ENCODE measurements at regions not wholly inside any gene's neighbourhood (a gene's known extent, or its start where the extent isn't known, plus 50 kb on each side); places are given as distances from the start of the nearest gene placed in this dataset.
"Not testable (repeated sequence)": the region's sequence is repeated elsewhere in the genome, so short reads cannot be mapped to it uniquely, and the experiment has no call there.

DNA sequence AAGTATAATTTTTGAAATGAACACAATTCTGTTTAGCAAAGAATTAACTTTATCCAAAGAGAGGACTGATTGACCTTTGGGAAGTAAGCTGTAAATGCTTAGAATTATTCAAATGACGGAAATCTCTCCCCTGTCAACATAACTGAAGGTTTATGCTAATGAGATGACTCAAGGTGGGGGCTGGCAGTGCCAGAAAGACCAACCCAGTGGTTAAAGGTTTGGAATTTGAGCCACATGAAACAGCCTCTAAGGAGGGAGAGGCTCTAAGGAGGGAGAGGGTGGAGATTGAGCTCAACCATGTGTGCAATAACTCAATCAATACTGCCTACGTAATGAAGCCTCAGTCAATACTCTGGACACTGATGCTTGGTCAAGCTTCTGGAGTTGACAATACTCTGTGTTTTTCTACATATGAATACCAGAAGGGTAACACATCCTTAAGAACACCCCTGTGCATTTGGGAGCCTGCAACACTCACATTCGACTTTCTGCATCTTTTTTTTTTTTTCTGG is 123.4 kb upstream of the TENT5A start:
- Mint-ChIP-seq H3K4me1 (no peaks in the 10 kb centered on the region), H3K4me3 (no peak overlapping the region), H3K36me3 (no peaks in the 10 kb centered on the region), H3K27ac (no peak overlapping the region), H3K27me3 (no peaks in the 10 kb centered on the region), H3K9me3 (peaks cover 7 to 18% (median 14%) of the 10 kb centered on the region in 3 donors)

DNA sequence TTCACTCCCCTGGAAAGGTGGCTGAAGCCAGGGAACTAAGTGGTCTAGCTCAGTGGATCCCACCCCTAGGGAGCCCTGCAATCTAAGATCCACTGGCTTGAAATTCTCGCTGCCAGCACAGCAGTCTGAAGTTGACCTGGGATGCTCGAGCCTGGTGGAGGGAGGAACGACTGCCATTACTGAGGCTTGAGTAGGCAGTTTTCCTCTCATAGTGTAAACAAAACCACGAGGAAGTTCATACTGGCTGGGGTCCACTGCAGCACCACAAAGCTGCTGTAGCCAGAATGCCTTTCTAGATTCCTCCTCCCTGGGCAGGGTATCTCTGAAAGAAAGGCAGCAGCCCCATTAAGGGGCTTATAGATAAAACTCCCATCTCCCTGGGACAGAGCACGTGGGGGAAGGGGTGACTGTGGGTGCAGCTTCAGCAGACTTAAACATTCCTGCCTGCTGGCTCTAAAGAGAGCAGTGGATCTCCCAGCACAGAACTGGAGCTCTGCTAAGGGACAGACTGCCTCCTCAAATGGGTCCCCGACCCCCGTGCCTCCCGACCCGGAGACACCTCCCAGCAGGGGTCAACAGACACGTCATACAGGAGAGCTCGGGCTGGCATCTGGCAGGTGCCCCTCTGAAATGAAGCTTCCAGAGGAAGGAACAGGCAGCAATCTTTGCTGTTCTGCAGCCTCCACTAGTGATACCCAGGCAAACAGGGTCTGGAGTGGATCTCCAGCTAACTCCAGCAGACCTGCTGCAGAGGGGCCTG is 117.4 kb upstream of the TENT5A start:
- not testable (repeated sequence) for H3K4me1 Mint-ChIP-seq, H3K4me3 Mint-ChIP-seq, H3K27me3 Mint-ChIP-seq, H3K27ac Mint-ChIP-seq, H3K36me3 Mint-ChIP-seq
- H3K9me3 Mint-ChIP-seq = peaks cover 5 to 17% (median 15%) of the 10 kb centered on the region in 3 donors

DNA sequence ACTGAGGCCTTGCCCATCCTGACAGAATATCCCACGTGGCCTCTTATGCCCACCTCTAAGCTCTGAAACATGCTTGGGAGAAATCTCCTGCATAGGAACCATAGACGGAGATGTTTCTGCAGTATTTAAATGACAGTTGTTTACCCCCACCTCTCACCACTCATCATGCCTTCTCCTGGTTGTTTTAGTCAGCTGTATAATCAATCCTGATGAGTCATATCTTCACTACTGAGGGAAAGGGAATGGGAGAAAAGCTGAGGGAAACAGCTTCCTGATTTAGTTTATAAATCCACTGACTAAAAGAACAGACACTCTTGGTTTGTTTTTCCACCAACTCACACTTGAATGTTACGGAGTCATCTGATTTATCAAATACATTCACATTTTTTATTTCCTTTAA is 113.2 kb upstream of the TENT5A start:
- H3K27ac Mint-ChIP-seq = no peak overlapping the region

DNA sequence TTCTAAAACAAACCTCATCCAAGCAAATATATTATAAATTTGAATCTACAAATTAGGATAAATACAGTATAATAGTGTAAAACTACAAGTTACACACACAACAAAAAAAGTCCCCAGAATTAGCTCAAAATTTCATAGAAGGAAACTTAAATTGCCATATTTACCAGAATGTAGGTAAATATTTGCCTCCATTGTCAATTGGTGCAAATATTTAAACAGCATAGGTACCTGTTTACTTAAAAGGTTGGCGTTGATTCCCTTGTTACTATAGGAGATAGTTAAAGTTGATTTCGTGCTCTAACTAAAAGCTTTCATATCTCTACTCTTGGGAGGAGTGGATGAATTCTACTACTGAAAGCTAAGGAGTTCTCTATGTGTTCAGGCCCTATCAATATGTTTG is 111.6 kb upstream of the TENT5A start:
- H3K4me3 Mint-ChIP-seq = no peak overlapping the region
- H3K27me3 Mint-ChIP-seq = peaks cover 2% of the 10 kb centered on the region
- no peaks in the 10 kb centered on the region for H3K36me3 Mint-ChIP-seq
- H3K9me3 Mint-ChIP-seq = no peaks in the 10 kb centered on the region
- no peaks in the 10 kb centered on the region for H3K4me1 Mint-ChIP-seq
- no peak overlapping the region for H3K27ac Mint-ChIP-seq

More for the DNA sequence above, 113.2 kb upstream of the TENT5A start:
- Mint-ChIP-seq H3K4me3 (no peak overlapping the region), H3K4me1 (no peaks in the 10 kb centered on the region), H3K36me3 (no peaks in the 10 kb centered on the region), H3K27me3 (peaks cover 2% of the 10 kb centered on the region), H3K9me3 (peaks cover 0 to 2% (median 0%) of the 10 kb centered on the region in 3 donors)

DNA sequence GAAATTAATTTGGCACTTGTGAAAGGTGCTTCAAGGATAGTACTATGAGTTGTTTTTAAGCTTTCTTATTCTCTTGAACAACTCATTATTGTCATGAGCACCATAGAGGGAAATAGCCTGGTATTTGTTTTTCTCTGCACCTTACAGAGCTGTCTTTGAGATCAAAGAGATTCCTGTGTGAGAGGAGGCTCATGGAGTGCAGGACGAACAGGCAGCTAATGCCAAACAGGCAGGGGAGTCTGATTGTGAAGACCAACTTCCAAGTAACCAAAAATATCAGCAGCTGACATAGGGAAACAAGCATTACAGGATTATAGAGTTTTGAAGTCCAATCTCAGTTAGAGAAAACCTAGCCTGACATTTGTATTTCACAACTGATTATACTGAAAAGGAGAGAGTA is 110.6 kb upstream of the TENT5A start:
- H3K4me3 Mint-ChIP-seq = no peak overlapping the region

DNA sequence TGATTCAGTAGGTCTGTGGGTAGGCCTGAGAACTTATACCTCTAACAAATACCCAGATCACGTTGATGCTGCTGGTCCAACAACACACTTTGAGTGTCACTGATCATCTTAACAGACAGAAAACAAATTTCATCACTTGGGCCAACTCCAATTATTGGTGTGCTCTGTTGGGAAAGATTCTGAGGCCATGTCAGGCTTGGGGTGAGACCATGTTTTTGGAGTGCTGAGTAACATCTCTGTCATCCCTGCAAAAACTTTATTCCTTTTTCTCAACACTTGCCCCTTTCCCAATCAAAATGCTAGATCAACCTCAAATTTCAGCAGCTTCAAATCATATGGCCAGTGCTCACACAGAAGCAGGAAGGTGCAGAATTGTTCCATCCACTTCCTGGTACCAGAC is 108.8 kb upstream of the TENT5A start:
- Mint-ChIP-seq H3K9me3 (no peaks in the 10 kb centered on the region), H3K4me3 (no peak overlapping the region), H3K4me1 (no peaks in the 10 kb centered on the region), H3K36me3 (no peaks in the 10 kb centered on the region), H3K27me3 (no peaks in the 10 kb centered on the region), H3K27ac (no peak overlapping the region)

More for the DNA sequence above, 110.6 kb upstream of the TENT5A start:
- Mint-ChIP-seq H3K27ac (no peak overlapping the region), H3K36me3 (no peaks in the 10 kb centered on the region), H3K27me3 (no peaks in the 10 kb centered on the region), H3K9me3 (no peaks in the 10 kb centered on the region), H3K4me1 (no peaks in the 10 kb centered on the region)

DNA sequence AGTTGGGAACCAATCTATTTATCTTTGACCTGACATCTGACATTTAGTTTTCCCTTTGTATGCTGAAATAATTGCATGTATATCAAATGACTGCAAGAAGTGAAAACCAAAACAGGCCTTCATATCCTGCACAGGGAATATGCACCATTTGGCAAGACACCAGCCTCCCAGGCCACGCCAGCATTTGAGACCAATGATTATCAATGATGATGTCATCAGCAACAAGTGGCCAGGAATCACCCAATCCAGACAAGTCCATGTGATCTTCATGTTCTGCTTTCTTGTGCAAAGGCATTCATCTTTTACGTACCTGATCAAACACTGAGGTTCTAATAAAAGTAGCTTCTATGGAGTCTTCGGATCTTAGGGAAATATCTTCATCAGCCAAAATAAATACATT is 107.4 kb upstream of the TENT5A start:
- Mint-ChIP-seq H3K27me3 (no peaks in the 10 kb centered on the region), H3K4me1 (no peaks in the 10 kb centered on the region), H3K27ac (no peak overlapping the region), H3K9me3 (no peaks in the 10 kb centered on the region), H3K36me3 (no peaks in the 10 kb centered on the region), H3K4me3 (no peak overlapping the region)

DNA sequence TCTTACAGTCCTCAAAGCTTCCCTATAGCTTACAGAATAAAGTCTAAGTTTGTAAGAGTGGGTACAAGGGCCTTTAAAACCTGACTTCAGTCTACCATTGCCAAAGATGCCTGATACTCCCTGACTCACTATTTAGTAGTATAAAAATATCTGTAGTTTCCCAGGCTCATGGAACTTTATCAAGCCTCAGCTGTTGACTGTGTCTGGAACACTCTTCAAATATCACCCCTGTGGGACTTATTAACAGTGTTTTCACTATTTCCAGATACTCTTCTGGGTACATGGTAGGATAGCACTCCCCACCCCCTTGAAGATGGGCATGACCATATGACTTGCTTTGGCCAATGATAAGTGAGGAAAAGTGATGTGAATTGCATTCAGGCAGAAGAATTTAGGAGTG is 105.3 kb upstream of the TENT5A start:
- Mint-ChIP-seq H3K4me1 (no peaks in the 10 kb centered on the region), H3K4me3 (no peak overlapping the region), H3K27me3 (no peaks in the 10 kb centered on the region), H3K36me3 (no peaks in the 10 kb centered on the region), H3K27ac (no peak overlapping the region), H3K9me3 (no peaks in the 10 kb centered on the region)

DNA sequence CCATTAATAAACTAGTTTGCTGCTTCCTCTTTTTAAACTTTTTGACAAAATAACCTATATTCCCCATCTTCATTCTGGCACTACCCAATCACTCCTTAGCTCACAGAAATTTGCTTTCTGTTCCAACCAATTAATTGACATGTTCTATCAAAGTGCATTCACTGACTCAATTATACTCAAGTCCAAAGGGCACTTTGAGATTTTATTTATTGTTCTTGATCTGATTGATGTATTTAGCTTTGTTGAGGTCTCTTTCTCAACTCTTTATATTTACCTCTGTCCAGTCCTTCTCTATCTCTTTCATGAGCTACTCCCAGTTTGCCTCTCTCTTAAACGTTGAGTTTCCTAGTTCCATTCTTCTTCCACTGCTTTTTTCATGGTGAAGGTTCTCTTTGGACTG is 104.4 kb upstream of the TENT5A start:
- Mint-ChIP-seq H3K27me3 (no peaks in the 10 kb centered on the region), H3K36me3 (no peaks in the 10 kb centered on the region), H3K27ac (no peak overlapping the region), H3K9me3 (no peaks in the 10 kb centered on the region), H3K4me3 (no peak overlapping the region), H3K4me1 (no peaks in the 10 kb centered on the region)

DNA sequence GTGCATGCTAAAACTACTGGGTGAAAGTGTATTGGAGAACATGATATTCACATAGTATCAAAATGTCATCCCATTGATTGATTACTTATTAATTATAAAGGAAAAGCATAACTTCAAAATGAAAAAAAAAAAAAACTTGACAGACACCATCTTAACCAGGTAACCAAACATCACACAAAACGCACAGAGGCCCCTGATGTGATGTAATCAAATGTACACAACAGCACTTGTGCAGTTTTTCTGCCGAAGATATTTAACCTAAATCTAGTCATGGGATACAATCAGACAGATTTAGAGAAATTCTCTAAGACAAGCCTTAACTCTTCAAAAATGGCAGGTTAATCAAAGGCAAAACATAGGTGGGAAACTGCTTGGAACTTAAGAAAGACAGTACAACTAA is 102.0 kb upstream of the TENT5A start:
- Mint-ChIP-seq H3K27me3 (no peaks in the 10 kb centered on the region), H3K36me3 (no peaks in the 10 kb centered on the region), H3K27ac (no peak overlapping the region), H3K9me3 (no peaks in the 10 kb centered on the region), H3K4me1 (no peaks in the 10 kb centered on the region), H3K4me3 (no peak overlapping the region)

DNA sequence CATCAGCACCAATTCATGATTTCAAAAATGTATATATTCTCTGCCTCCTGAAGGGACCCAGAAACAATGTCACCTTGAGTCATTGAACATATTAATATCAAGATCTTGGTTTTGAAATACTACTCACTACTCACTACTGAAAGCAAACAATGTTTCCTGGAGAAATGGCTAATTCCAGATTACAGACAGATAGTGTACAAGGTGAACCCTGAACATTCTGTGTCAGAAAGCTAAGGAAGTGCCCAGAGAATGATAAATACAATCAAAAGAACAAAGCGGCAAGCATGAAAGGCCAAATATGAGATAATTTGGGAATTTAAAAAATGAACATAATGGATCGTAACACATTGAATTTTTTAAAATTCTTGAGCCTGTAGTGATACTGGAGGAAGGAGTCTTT is 101.5 kb upstream of the TENT5A start:
- no peaks in the 10 kb centered on the region for H3K9me3 Mint-ChIP-seq
- H3K36me3 Mint-ChIP-seq = no peaks in the 10 kb centered on the region
- no peak overlapping the region for H3K4me3 Mint-ChIP-seq
- H3K4me1 Mint-ChIP-seq = no peaks in the 10 kb centered on the region
- H3K27ac Mint-ChIP-seq = no peak overlapping the region
- peaks cover 3% of the 10 kb centered on the region for H3K27me3 Mint-ChIP-seq

DNA sequence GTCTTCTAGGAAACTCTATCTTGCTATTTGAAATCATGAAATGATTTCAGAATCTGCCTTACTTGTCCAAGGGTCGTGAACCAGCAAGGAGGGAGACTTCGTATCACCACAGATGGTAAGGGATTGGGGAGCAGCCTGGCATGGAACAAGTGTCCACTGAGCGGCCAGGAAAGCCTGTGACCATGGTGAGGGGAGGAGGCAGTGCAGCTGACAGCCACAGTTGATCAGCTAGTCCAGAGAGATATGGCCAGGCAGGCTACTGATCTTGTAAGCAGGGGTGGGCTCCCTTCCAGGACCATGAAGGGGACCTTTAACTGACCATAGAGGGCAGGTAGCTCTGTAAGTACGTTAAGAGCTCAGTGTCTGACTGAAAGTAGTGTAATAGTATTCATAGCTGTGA is 96.8 kb upstream of the TENT5A start:
- H3K27me3 Mint-ChIP-seq = peaks cover 3% of the 10 kb centered on the region
- no peak overlapping the region for H3K27ac Mint-ChIP-seq
- no peaks in the 10 kb centered on the region for H3K9me3 Mint-ChIP-seq
- no peaks in the 10 kb centered on the region for H3K36me3 Mint-ChIP-seq
- no peak overlapping the region for H3K4me3 Mint-ChIP-seq
- peaks cover 0 to 3% (median 0%) of the 10 kb centered on the region in 3 donors for H3K4me1 Mint-ChIP-seq

DNA sequence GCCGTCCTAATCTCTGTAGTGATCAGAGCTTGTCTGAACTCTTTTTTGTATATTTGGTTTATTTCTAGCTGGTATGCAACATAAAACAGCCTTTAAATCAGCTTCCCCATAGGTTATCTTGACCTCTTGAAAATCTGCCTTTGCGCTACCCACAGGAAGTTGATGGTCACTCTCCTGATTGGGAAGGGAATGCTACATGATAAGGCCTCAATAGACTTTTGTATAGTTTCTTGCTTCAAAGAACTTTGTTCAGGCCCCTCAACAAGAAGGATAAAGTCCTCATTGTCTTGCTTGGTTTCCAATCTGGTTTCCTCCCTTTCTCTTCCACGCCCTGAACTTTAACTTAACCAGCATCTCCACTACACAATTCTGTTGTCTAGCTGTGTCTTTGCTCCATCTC is 95.4 kb upstream of the TENT5A start:
- Mint-ChIP-seq H3K27me3 (peaks cover 3% of the 10 kb centered on the region), H3K9me3 (no peaks in the 10 kb centered on the region), H3K27ac (no peak overlapping the region), H3K36me3 (no peaks in the 10 kb centered on the region), H3K4me3 (no peak overlapping the region), H3K4me1 (peaks cover 0 to 4% (median 0%) of the 10 kb centered on the region in 3 donors)

DNA sequence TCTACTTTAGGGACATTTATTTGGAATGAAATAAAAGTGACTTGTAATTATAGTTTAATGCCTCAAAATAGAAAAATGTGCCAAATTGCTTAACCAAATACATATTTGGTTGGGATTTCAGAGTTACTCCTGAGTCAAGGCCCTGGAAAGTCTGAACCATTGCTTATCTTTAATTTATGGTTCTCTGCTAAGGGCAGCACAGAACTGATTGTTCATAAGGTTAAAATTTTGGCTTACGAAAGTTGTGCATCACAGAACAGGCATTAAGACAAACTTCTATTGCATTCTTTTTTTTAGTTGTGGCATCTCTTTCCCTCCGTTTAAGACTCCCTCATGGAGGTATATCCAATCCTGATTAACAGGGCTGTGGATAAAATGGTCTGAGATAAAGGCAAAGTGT is 92.2 kb upstream of the TENT5A start:
- Mint-ChIP-seq H3K36me3 (no peaks in the 10 kb centered on the region), H3K4me1 (peaks cover 0 to 4% (median 0%) of the 10 kb centered on the region in 3 donors), H3K27me3 (peaks cover 3% of the 10 kb centered on the region), H3K4me3 (no peak overlapping the region), H3K27ac (no peak overlapping the region), H3K9me3 (no peaks in the 10 kb centered on the region)

DNA sequence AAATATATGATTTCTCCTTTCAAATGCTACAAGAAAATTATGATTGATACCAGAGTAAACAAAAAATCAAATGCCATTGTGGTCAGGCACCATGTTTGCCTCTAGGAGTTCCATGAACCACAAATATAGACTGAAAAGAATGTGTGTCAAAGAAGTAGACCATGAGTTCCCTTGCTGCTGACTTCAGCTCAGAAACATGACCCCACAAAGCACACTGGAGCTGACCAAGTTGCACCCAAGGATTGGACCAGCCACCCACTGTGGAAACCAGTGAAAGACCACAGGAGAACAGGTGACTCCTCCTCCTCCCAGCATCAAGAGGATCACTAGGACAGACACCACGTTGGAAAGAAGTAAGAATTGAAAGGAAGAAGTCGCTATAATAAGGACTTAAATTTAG is 90.8 kb upstream of the TENT5A start:
- no peak overlapping the region for H3K4me3 Mint-ChIP-seq
- no peaks in the 10 kb centered on the region for H3K9me3 Mint-ChIP-seq
- no peaks in the 10 kb centered on the region for H3K36me3 Mint-ChIP-seq
- no peak overlapping the region for H3K27ac Mint-ChIP-seq
- no peaks in the 10 kb centered on the region for H3K27me3 Mint-ChIP-seq
- peaks cover 0 to 7% (median 0%) of the 10 kb centered on the region in 3 donors for H3K4me1 Mint-ChIP-seq

DNA sequence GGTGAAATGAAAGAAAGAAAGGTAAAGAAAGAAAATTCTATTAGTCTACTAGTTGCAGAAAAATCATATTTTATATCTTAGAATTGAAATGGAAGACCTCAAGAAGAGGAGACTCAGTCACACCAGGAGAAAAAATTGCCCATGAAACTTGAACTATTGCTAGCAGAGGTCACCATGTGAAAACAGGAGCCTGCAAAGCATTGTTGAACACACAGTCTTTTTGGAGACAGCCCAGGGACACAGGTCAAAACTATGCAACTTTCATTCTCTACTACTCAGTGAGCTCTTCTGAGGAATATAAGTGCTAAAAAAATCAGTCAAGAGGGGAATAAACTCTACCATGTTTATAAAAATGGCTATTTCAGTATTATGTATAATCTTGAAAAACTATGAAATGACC is 89.8 kb upstream of the TENT5A start:
- H3K9me3 Mint-ChIP-seq = no peaks in the 10 kb centered on the region
- no peaks in the 10 kb centered on the region for H3K27me3 Mint-ChIP-seq
- H3K4me1 Mint-ChIP-seq = peaks cover 0 to 6% (median 0%) of the 10 kb centered on the region in 3 donors
- peaks cover under 1% of the 10 kb centered on the region for H3K36me3 Mint-ChIP-seq
- no peak overlapping the region for H3K27ac Mint-ChIP-seq
- H3K4me3 Mint-ChIP-seq = no peak overlapping the region

Measured in IgD-negative memory B cell (primary cell).